ENCODE measurements at regions not wholly inside any gene's neighbourhood (a gene's known extent, or its start where the extent isn't known, plus 50 kb on each side); places are given as distances from the start of the nearest gene placed in this dataset.

GRCh38 chr3:18758047-18758704 lies 333.0 kb upstream of the SATB1 start:
- no peaks in the 10 kb centered on the region for H3K36me3 ChIP-seq (ENCODE audit: insufficient read depth, low read length)
- BruUV-seq (replicated peaks) = no TSS peak
- H3K9me2 ChIP-seq (ENCODE audit: insufficient read depth, low read length) = no peaks in the 10 kb centered on the region
- H4K20me1 ChIP-seq (ENCODE audit: insufficient read depth, low read length) = no peaks in the 10 kb centered on the region
- CTCF ChIA-PET (ENCODE audit: unreplicated experiment) = interaction anchor here (1.4 to 3.2 kb wide), 2 partner anchors 11 to 199 kb away, joined by 3 to 21 read pairs; no protein-coding TSS in a partner anchor
- H2AFZ ChIP-seq (ENCODE audit: low read length) = peak overlapping the region; percentile 34; the same call in 1 of the 2 replicates
- TF ChIP-seq EZH2phosphoT487 (IDR thresholded peaks at IDR 0.05; ENCODE audit: borderline replicate concordance, low read depth, low read length) = no peak
- TF ChIP-seq, protein P1, sequence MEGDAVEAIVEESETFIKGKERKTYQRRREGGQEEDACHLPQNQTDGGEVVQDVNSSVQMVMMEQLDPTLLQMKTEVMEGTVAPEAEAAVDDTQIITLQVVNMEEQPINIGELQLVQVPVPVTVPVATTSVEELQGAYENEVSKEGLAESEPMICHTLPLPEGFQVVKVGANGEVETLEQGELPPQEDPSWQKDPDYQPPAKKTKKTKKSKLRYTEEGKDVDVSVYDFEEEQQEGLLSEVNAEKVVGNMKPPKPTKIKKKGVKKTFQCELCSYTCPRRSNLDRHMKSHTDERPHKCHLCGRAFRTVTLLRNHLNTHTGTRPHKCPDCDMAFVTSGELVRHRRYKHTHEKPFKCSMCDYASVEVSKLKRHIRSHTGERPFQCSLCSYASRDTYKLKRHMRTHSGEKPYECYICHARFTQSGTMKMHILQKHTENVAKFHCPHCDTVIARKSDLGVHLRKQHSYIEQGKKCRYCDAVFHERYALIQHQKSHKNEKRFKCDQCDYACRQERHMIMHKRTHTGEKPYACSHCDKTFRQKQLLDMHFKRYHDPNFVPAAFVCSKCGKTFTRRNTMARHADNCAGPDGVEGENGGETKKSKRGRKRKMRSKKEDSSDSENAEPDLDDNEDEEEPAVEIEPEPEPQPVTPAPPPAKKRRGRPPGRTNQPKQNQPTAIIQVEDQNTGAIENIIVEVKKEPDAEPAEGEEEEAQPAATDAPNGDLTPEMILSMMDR (conservative IDR thresholded peaks at IDR 0.05; ENCODE audit: low read length) = peak; percentile 97
- no peaks in the 10 kb centered on the region for H3K79me2 ChIP-seq (ENCODE audit: insufficient read depth, low read depth, low read length)
- H3K4me2 ChIP-seq (ENCODE audit: low read length) = no peak overlapping the region
- intact Hi-C loops (cut with micrococcal nuclease; ENCODE audit: unreplicated experiment) = loop anchor here (1.0 to 10.0 kb wide), 4 partner anchors 199 to 633 kb away; no protein-coding TSS in a partner anchor
- peaks cover 24% of the 10 kb centered on the region for H3K4me1 ChIP-seq (ENCODE audit: insufficient read depth, low read length, poor library complexity, severe bottlenecking)
- no peak overlapping the region for H3K4me3 ChIP-seq (ENCODE audit: low read depth, low read length, poor library complexity, severe bottlenecking)
- H3K9me3 ChIP-seq (ENCODE audit: low read length) = no peaks in the 10 kb centered on the region
- POLR2A ChIA-PET = interaction anchor here (0.7 to 1.7 kb wide), 6 partner anchors 9 to 227 kb away, joined by 3 to 4 read pairs (median 3); no protein-coding TSS in a partner anchor
- peak; percentile 90 for DNase-seq (ENCODE audit: low spot score)
- H3K27ac ChIP-seq (ENCODE audit: low read depth, low read length, poor library complexity, severe bottlenecking) = no peak overlapping the region

GRCh38 chr3:18757476-18757875 lies 332.3 kb upstream of the SATB1 start:
- no peak overlapping the region for H3K4me3 ChIP-seq (ENCODE audit: low read depth, low read length, poor library complexity, severe bottlenecking)
- no peak overlapping the region; the same call in 1 of the 2 replicates for H2AFZ ChIP-seq (ENCODE audit: low read length)
- H4K20me1 ChIP-seq (ENCODE audit: insufficient read depth, low read length) = no peaks in the 10 kb centered on the region
- ChIA-PET CTCF (ENCODE audit: unreplicated experiment) (interaction anchor here (1.4 to 3.2 kb wide), 2 partner anchors 10 to 198 kb away, joined by 3 to 21 read pairs; no protein-coding TSS in a partner anchor), POLR2A (interaction anchor here (0.7 to 1.7 kb wide), 4 partner anchors 16 to 228 kb away, joined by 3 to 4 read pairs (median 4); no protein-coding TSS in a partner anchor)
- H3K4me2 ChIP-seq (ENCODE audit: low read length) = no peak overlapping the region
- no TSS peak for BruUV-seq (replicated peaks)
- TF ChIP-seq EZH2phosphoT487 (IDR thresholded peaks at IDR 0.05; ENCODE audit: borderline replicate concordance, low read depth, low read length) = no peak
- TF ChIP-seq, protein P1 (conservative IDR thresholded peaks at IDR 0.05; ENCODE audit: low read length) = no peak
- intact Hi-C loops (cut with micrococcal nuclease; ENCODE audit: unreplicated experiment) = loop anchor here (10.0 kb wide), 1 partner anchor 633 kb away; no protein-coding TSS in a partner anchor
- H3K27ac ChIP-seq (ENCODE audit: low read depth, low read length, poor library complexity, severe bottlenecking) = no peak overlapping the region
- DNase-seq (ENCODE audit: low spot score) = no peak
- no peaks in the 10 kb centered on the region for H3K9me3 ChIP-seq (ENCODE audit: low read length)
- H3K9me2 ChIP-seq (ENCODE audit: insufficient read depth, low read length) = no peaks in the 10 kb centered on the region
- no peaks in the 10 kb centered on the region for H3K36me3 ChIP-seq (ENCODE audit: insufficient read depth, low read length)
- H3K79me2 ChIP-seq (ENCODE audit: insufficient read depth, low read depth, low read length) = no peaks in the 10 kb centered on the region
- H3K4me1 ChIP-seq (ENCODE audit: insufficient read depth, low read length, poor library complexity, severe bottlenecking) = peaks cover 31% of the 10 kb centered on the region

Measured in OCI-LY7 (cell line).